ENCODE measurements at regions not wholly inside any gene's neighbourhood (a gene's known extent, or its start where the extent isn't known, plus 50 kb on each side); places are given as distances from the start of the nearest gene placed in this dataset.

DNA sequence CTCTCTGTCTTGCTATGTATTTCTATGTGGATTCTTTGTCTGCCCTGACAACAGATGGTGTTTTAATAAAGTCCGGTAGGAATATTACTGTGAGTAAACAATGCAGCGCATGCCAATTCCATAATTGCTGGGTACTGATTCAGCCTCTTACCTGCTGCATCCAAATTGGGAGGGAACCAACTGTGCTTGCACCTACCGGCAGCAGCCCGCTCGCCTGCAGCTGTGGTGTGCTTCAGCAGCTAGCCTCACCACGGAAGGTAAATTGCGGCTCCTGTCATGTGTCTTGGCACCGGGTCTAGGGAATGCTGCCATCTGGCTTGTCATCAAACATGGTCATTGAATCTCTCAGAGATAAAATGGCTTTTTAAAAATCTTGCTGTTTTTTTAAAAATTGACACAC is 704.8 kb upstream of the SLC35B3 start:
- Mint-ChIP-seq H3K9me3 (peaks cover 4% of the 10 kb centered on the region in 2 experiments), H3K36me3 (ENCODE audit: insufficient read depth in 1 of 3, low read depth in 3 of 3) (peaks cover 3 to 5% (median 3%) of the 10 kb centered on the region in 3 experiments; a peak in 4 of 7 replicates), H3K4me1 (peaks cover 7% of the 10 kb centered on the region in 2 experiments), H3K27ac (no peak overlapping the region), H3K4me3 (no peak overlapping the region), H3K27me3 (ENCODE audit: low read depth) (no peaks in the 10 kb centered on the region; the same call in 1 of the 2 replicates)
- Histone ChIP-seq H4K91ac (ENCODE audit: insufficient read length, low read depth, low read length) (no peak overlapping the region), H3K14ac (ENCODE audit: insufficient read depth, low read length) (no peak overlapping the region), H4K5ac (ENCODE audit: insufficient read length, low read depth, low read length) (no peak overlapping the region), H3T11ph (ENCODE audit: low read length) (no peak overlapping the region), H2BK12ac (ENCODE audit: insufficient read length, low read depth, low read length) (no peak overlapping the region), H3K4me1 (ENCODE audit: insufficient read depth, low read length) (no peaks in the 10 kb centered on the region), H3K9ac (ENCODE audit: extremely low read depth, insufficient read length, low read length) (no peak overlapping the region), H3K79me2 (ENCODE audit: insufficient read depth, low read length) (no peaks in the 10 kb centered on the region), H3K23me2 (ENCODE audit: insufficient read length, low read depth, low read length, poor library complexity, severe bottlenecking) (no peaks in the 10 kb centered on the region), H2AFZ (ENCODE audit: low read length) (no peak overlapping the region), H3K56ac (ENCODE audit: insufficient read length, low read depth, low read length) (no peak overlapping the region), H2BK15ac (ENCODE audit: low read depth, low read length) (no peak overlapping the region), H3K27me3 (ENCODE audit: insufficient read depth, low read length) (no peaks in the 10 kb centered on the region), H3K23ac (ENCODE audit: insufficient read length, low read depth, low read length) (no peak overlapping the region), H3K27ac (ENCODE audit: insufficient read length, low read depth, low read length) (no peak overlapping the region), H3K79me1 (ENCODE audit: insufficient read depth, low read depth, low read length, poor library complexity, severe bottlenecking) (no peaks in the 10 kb centered on the region), H2BK5ac (ENCODE audit: insufficient read length, low read length) (no peak overlapping the region), H2BK120ac (ENCODE audit: low read depth, low read length, poor library complexity, severe bottlenecking) (no peak overlapping the region), H2BK20ac (ENCODE audit: low read depth, low read length, poor library complexity, severe bottlenecking) (no peak overlapping the region), H3K9me3 (ENCODE audit: control insufficient read depth, low read depth, low read length) (no peaks in the 10 kb centered on the region), H4K8ac (replicated peaks; ENCODE audit: insufficient read length, low read depth, low read length) (no peak overlapping the region), H3K4ac (ENCODE audit: low read depth, low read length) (no peak overlapping the region), H3K18ac (ENCODE audit: insufficient read length, low read depth, low read length) (no peak overlapping the region), H3K4me2 (ENCODE audit: insufficient read depth, insufficient read length, low read length) (no peak overlapping the region), H2AK5ac (ENCODE audit: insufficient read length, low read length) (no peak overlapping the region), H4K20me1 (ENCODE audit: control insufficient read depth, insufficient read depth, insufficient read length) (no peaks in the 10 kb centered on the region)
- DNase-seq: no peak
- WGBS (ENCODE audit: extremely low coverage, insufficient read length, low lambda C conversion rate): no CpG with 5 or more reads among the region's 8 CpGs
- TF ChIP-seq, protein P1, sequence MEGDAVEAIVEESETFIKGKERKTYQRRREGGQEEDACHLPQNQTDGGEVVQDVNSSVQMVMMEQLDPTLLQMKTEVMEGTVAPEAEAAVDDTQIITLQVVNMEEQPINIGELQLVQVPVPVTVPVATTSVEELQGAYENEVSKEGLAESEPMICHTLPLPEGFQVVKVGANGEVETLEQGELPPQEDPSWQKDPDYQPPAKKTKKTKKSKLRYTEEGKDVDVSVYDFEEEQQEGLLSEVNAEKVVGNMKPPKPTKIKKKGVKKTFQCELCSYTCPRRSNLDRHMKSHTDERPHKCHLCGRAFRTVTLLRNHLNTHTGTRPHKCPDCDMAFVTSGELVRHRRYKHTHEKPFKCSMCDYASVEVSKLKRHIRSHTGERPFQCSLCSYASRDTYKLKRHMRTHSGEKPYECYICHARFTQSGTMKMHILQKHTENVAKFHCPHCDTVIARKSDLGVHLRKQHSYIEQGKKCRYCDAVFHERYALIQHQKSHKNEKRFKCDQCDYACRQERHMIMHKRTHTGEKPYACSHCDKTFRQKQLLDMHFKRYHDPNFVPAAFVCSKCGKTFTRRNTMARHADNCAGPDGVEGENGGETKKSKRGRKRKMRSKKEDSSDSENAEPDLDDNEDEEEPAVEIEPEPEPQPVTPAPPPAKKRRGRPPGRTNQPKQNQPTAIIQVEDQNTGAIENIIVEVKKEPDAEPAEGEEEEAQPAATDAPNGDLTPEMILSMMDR (conservative IDR thresholded peaks at IDR 0.05): no peak

Measured in H9 (cell line).